ENCODE measurements at regions not wholly inside any gene's neighbourhood (a gene's known extent, or its start where the extent isn't known, plus 50 kb on each side); places are given as distances from the start of the nearest gene placed in this dataset.
A peak's percentile ranks its signal among the peaks of the same experiment; 100 is the strongest.

GRCh38 chr12:71009430-71010142 is 89.0 kb upstream of the PTPRR start:
- no peak for DNase-seq

DNA sequence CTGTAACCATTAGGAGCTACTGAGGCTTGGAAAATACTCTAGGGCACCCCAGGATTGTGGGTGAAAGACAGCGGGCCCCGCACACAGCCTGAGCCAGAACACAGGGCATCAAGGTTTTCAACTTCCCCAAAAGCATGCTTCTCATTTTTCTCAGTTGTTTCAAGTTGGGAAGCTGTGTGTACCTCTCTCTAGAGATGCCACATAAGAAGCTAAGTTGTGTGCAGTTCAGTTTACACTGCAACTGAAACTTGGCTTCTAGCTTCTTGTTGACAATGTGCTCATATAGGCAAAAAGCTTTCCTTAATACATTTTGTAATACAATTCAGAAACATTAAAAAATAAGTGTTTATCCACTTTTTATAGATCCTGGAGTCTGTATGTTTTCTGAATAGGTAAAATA is 88.1 kb upstream of the PTPRR start:
- DNase-seq = no peak

- DNase-seq = peak; percentile 9
Observed at GRCh38 chr12:71007781-71008404, 87.4 kb upstream of the PTPRR start.

DNA sequence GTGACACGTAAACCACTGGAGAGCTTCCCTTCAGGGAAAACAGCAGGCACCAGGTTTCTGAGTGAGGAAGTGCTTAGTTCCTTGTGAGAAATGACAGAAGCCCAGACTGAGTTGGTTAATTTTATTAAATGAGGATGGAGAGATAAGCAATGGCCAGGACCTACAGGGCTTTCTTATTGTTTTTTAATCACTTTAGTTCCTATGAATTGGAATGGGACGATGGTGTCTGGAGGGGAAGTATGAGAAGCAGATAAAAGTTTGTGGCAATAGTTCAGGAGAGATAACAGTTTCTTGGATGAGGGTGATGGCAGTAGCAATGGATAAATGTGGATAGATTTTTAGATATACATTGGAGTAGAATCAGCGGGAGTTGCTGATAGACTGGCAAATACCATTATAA is 86.5 kb upstream of the PTPRR start:
- no peak for DNase-seq

GRCh38 chr12:71005166-71005565 is 84.6 kb upstream of the PTPRR start:
- no peak for DNase-seq

GRCh38 chr12:71004578-71004977 is 84.0 kb upstream of the PTPRR start:
- no peak for DNase-seq

GRCh38 chr12:71000748-71001147 is 80.2 kb upstream of the PTPRR start:
- DNase-seq = no peak

DNA sequence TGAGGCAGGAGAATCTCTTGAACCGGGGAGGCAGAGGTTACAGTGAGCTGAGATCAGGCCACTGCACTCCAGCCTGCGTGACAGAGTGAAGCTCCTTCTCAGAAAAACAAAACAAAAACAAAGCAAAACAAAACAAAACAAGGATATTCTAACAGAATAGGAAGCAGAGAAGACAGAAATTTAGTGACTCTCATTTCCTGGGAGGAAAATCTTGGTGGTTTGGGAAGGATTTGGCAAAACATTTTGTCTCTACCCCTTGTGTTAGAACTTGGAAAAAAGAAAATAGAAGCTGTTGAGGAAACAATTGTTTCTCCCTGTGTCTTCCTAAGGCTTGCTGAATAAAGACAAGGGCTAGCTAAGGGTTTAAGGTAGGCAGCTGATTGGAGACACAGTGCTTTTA is 79.7 kb upstream of the PTPRR start:
- no peak for DNase-seq

- DNase-seq = peak; percentile 24
Observed at GRCh38 chr12:70994217-70994788, 73.8 kb upstream of the PTPRR start.

GRCh38 chr12:70989232-70989631 is 68.7 kb upstream of the PTPRR start:
- DNase-seq = no peak

DNA sequence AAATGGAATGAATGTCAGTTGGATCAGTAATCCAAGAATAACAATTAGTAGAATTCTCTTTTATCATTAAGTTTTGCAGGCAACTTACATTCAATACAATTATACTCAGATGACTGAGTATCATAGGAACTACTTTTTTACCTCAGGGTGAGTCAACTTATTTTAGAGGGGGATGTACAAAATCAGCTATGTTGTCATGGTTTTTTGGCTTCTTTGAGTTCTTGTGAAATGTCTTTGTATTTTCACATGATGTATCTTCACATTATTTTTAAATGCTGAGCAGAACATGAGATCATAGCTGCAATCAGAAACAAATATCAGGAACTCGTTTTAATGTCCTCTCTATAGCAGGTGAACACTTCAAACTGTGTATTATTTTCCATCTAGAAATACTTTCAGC is 65.3 kb upstream of the PTPRR start:
- DNase-seq = no peak

DNA sequence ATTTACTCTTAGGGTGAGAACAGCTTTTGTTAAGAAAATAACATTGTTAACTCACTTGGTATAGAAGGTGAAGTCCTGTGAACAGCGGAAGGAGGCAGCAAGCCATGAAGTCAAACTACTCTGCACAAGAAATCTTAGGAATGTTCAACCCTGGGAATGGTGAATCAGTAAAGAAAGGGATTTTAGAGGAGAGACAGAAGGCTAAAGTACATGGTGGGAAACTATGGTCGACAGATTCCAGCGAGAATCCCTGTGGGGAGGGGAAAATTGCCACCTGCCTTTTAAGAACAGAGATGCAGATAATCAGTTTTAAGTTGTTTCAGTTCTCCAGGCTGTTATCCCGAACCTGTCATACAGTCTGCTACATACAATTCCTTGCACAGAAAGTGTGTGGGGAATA is 63.2 kb upstream of the PTPRR start:
- DNase-seq = no peak

- DNase-seq = no peak
Observed at GRCh38 chr12:70982991-70983390, 62.5 kb upstream of the PTPRR start.

GRCh38 chr12:70982286-70982685 is 61.7 kb upstream of the PTPRR start:
- no peak for DNase-seq

DNA sequence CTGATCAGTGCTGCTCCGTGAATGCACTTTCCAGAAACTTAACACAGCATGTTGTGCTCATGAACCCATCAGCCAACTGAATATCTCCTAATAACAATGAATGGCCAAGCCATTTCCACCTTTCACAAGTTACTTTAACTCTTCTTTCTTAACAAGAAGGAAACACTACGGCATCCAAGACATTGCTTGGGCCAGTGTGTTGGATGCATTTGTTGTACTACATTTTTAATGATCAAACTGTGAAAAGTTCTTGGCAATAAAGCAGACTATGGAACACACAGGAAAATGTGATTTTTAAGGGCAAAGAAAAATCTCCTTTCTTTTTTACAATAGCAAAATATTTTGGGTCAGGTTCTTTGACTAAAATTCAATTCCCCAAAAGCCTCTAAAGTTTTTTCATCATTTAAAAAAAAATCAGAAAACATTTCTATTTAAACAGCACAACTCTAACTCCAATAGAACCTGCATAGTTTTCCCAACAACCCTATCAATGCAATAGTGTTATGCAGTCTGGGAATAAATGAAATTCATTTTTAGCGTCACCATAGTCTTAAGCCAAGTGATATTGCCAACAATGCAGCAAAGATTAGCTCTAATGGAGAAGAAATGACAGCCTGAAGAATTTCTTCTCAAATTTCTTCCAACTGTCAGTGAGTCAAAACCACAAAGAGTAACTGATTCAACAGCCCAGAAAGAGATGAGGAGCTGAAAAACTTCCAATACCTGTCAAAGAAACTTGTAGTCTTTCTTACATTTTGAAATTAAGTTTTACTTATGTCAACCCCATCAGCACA is 50.7 kb upstream of the PTPRR start:
- DNase-seq = peak; percentile 42

Data from eye (tissue), 1 donor.